ENCODE measurements at regions not wholly inside any gene's neighbourhood (a gene's known extent, or its start where the extent isn't known, plus 50 kb on each side); places are given as distances from the start of the nearest gene placed in this dataset.

DNA sequence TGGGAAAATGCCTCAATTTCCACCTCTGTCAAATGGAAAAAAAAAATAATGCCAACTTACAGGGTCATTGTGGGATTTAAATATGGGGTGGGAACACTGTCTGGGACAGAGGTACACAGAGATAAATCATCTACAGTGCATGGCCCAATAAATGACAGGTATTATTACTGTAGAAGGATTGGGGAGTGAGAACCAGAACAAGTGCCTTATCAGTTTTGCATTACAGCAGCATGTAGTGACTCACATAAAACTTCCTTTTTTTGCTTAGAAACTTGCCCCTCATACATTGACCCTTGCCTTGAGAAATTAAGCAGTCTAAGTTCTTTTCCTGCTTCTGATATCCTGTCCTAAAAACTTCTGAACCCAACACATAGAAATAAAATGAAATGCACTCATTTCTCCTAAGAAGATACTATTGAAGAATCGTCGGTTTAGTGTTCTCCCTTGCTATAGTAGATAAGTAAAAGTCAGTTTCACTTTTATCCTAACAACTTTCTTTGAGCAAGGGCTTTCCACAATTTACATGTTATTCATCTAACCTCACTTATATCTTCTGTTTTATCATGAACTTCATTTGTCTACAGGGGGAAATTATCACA is 121.0 kb upstream of the HAAO start:
- TF ChIP-seq, protein P1, sequence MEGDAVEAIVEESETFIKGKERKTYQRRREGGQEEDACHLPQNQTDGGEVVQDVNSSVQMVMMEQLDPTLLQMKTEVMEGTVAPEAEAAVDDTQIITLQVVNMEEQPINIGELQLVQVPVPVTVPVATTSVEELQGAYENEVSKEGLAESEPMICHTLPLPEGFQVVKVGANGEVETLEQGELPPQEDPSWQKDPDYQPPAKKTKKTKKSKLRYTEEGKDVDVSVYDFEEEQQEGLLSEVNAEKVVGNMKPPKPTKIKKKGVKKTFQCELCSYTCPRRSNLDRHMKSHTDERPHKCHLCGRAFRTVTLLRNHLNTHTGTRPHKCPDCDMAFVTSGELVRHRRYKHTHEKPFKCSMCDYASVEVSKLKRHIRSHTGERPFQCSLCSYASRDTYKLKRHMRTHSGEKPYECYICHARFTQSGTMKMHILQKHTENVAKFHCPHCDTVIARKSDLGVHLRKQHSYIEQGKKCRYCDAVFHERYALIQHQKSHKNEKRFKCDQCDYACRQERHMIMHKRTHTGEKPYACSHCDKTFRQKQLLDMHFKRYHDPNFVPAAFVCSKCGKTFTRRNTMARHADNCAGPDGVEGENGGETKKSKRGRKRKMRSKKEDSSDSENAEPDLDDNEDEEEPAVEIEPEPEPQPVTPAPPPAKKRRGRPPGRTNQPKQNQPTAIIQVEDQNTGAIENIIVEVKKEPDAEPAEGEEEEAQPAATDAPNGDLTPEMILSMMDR (conservative IDR thresholded peaks at IDR 0.05 in 1 of 2, IDR thresholded peaks at IDR 0.05 in 1 of 2; ENCODE audit: low read depth in 1 of 2, low read length in 2 of 2) = no peak
- no peak for TF ChIP-seq EZH2 (IDR thresholded peaks at IDR 0.05; ENCODE audit: low read length, missing control alignments)

All from fibroblast of lung (primary cell).